ENCODE measurements at regions not wholly inside any gene's neighbourhood (a gene's known extent, or its start where the extent isn't known, plus 50 kb on each side); places are given as distances from the start of the nearest gene placed in this dataset.

- no peak for ATAC-seq
- no peak overlapping the region for H3K4me3 ChIP-seq
- no peaks in the 10 kb centered on the region for H3K27me3 ChIP-seq
- no peak for DNase-seq
- H3K36me3 ChIP-seq: no peaks in the 10 kb centered on the region
- H3K9me3 ChIP-seq: no peaks in the 10 kb centered on the region
- no peak for TF ChIP-seq CTCF (IDR thresholded peaks at IDR 0.05)
- no peak overlapping the region for H3K27ac ChIP-seq
- no peaks in the 10 kb centered on the region for H3K4me1 ChIP-seq
- intact Hi-C loops (cut with DNase I): no loop called here
Observed at GRCh38 chr7:84640637-84641036, 446.0 kb upstream of the SEMA3A start.

- Histone ChIP-seq H3K4me3 (no peak overlapping the region), H3K36me3 (no peaks in the 10 kb centered on the region), H3K9me3 (peaks cover 0 to 3% of the 10 kb centered on the region in 2 donors), H3K27ac (peak overlapping the region in 1 of 2 donors; percentile 20), H3K4me1 (no peaks in the 10 kb centered on the region), H3K27me3 (no peaks in the 10 kb centered on the region)
- intact Hi-C loops (cut with DNase I): no loop called here
- ATAC-seq (no peak), DNase-seq (no peak)
- TF ChIP-seq CTCF (IDR thresholded peaks at IDR 0.05): no peak
Observed at GRCh38 chr7:84638339-84638697, 443.7 kb upstream of the SEMA3A start.

DNA sequence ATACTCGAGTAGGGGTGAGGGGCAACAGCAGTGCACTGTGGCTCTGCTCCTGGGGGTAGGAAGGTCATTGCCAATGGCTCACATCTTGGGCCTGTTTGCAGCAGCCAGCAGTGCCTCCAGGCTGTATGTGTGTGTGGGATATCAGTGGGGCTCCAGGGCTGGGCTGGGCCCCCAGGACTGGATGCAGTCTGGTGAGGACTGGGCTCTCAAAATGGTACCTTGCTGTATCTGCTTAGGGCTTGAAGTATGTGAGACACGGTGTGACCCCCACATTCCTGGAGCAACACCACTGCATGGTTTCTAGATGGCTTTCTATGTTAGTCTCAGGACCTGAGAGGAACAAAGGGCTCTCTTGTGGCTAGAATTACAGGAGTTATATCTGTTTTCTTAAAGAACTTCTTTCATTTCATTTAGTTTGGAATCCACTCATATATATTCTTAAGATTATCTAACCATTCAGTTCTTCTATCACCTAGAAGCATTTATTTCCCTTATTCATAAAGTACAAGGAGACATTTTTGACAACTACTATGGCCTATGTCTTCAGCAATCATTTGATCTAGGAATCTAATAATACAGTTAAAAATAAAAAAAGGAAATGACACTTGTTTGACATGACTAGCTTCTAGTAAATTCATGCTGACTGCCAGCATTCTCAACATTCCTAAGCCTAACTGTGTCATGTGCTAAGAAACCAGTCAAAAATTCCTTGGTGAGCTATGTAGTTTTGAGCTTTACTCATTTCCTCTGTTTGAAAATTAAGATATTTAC lies 443.2 kb upstream of the SEMA3A start:
- Histone ChIP-seq H3K36me3 (no peaks in the 10 kb centered on the region), H3K9me3 (peaks cover 0 to 5% of the 10 kb centered on the region in 2 donors), H3K4me3 (no peak overlapping the region), H3K4me1 (no peaks in the 10 kb centered on the region), H3K27me3 (no peaks in the 10 kb centered on the region), H3K27ac (peak overlapping the region in 1 of 2 donors; percentile 37)
- DNase-seq (peak in 1 of 4 donors; percentile 33), ATAC-seq (peak; percentile 82)
- intact Hi-C loops (cut with DNase I): no loop called here
- no peak for TF ChIP-seq CTCF (IDR thresholded peaks at IDR 0.05)

GRCh38 chr7:84631913-84632312 lies 437.3 kb upstream of the SEMA3A start:
- DNase-seq (no peak), ATAC-seq (no peak)
- no peak overlapping the region for H3K27ac ChIP-seq
- no peak for TF ChIP-seq CTCF (IDR thresholded peaks at IDR 0.05)
- no peaks in the 10 kb centered on the region for H3K36me3 ChIP-seq
- H3K9me3 ChIP-seq: peaks cover 0 to 18% of the 10 kb centered on the region in 2 donors
- intact Hi-C loops (cut with DNase I): no loop called here
- no peaks in the 10 kb centered on the region for H3K27me3 ChIP-seq
- no peak overlapping the region for H3K4me3 ChIP-seq
- H3K4me1 ChIP-seq: no peaks in the 10 kb centered on the region

DNA sequence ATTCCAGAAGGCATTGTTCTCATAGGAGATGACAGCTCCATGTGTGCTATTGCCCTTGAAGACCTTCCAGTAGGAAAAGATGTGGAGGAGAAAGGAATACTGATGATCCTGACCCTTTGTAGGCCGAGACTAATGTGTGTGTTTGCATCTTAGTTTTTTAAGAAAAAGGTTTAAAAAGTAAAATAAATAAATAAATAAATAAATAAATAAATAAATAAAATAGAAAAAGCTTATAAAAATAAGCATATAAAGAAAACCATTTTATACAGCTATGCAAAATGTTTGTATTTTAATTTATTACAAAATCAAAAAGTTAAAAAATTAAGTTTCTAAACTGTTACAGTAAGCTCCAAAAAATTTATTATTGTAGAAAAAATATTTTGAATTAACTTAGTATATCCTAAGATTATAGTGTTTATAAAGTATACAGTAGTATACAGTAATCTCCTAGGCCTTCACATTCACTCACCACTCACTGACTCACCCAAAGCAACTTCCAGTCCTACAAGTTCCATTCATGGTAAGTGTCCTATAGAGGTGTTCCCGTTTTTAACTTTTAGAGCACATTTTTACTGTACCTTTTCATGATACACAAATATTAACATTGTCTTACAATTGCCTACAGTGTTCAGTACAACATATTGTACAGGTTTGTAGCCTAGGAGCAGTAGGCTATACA lies 435.2 kb upstream of the SEMA3A start:
- DNase-seq (no peak), ATAC-seq (no peak)
- intact Hi-C loops (cut with DNase I): no loop called here
- Histone ChIP-seq H3K4me1 (no peaks in the 10 kb centered on the region), H3K27ac (no peak overlapping the region), H3K36me3 (no peaks in the 10 kb centered on the region), H3K4me3 (no peak overlapping the region), H3K9me3 (peaks cover 0 to 18% of the 10 kb centered on the region in 2 donors), H3K27me3 (no peaks in the 10 kb centered on the region)
- no peak for TF ChIP-seq CTCF (IDR thresholded peaks at IDR 0.05)
